Lower leg skin (tissue), 4 donors: ENCODE measurements at regions not wholly inside any gene's neighbourhood (a gene's known extent, or its start where the extent isn't known, plus 50 kb on each side); places are given as distances from the start of the nearest gene placed in this dataset.
"Not testable (repeated sequence)": the region's sequence is repeated elsewhere in the genome, so short reads cannot be mapped to it uniquely, and the experiment has no call there.

ENCODE experiments used
- DNase-seq, 2 donors: peaks; one replicate each; pipeline ENCODE4 v3.0.0-alpha.2; 2019; ENCODE audit warnings: low spot score in 2 of 2
- H3K4me3 ChIP-seq: fragments of 200-600 bp; sonication (generic); 2 replicates; pipeline ENCODE4 v1.5.1; 2017; ENCODE audit warnings: mild to moderate bottlenecking, low read depth; ENCODE audit not compliant: poor library complexity, severe bottlenecking
- POLR2A ChIP-seq, 2 donors: fragments of 450-650 bp; IDR thresholded peaks; one replicate each; pipeline ENCODE4 v1.6.1; 2016 to 2017; ENCODE audit warnings: antibody characterized with exemption in 2 of 2, mild to moderate bottlenecking in 1 of 2, moderate library complexity in 1 of 2
- WGBS, 2 donors: methylation state at CpG; one replicate each; pipeline ENCODE4 v1.1.5; 2018; 5-methylcytosine and 5-hydroxymethylcytosine counted together
- intact Hi-C: fragments of 100-400 bp; cut with DNase I; formaldehyde crosslinking; loops from one replicate; pipeline ENCODE4 v1.15.0; 2023; ENCODE audit warnings: low total_unique reads
- TF ChIP-seq, protein P1 (sequence below), 3 donors: fragments of 450-650 bp; IDR thresholded peaks; one replicate each; pipeline ENCODE4 v1.5.1; 2016; ENCODE audit warnings: antibody characterized with exemption in 3 of 3, mild to moderate bottlenecking in 3 of 3, moderate library complexity in 2 of 3

DNA sequence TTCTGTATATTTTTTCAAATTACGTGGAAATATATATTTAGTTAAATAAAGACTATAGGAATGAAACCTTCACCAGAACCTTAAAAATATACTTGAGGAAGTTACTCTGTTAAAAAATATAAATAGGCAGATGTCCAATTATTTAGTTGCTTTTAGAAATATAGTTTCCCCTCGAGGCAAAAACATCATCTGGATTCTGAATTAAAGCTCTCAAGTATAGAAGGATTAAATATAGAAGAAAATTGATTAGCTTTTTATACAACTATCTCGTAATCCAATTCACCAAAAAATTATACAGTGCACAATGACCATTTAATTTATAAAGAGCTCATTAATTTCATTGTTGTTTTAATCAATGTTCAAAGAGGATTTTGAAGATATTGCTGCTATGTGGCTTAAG is 601.4 kb downstream of the GABRG2 start:
- DNase-seq: no peak
- intact Hi-C loops: no loop called here
- WGBS, 2 donors: 63 to 70% methylated on average over 3 of the region's 3 CpGs
- H3K4me3 ChIP-seq: no peak overlapping the region
- TF ChIP-seq, protein P1, sequence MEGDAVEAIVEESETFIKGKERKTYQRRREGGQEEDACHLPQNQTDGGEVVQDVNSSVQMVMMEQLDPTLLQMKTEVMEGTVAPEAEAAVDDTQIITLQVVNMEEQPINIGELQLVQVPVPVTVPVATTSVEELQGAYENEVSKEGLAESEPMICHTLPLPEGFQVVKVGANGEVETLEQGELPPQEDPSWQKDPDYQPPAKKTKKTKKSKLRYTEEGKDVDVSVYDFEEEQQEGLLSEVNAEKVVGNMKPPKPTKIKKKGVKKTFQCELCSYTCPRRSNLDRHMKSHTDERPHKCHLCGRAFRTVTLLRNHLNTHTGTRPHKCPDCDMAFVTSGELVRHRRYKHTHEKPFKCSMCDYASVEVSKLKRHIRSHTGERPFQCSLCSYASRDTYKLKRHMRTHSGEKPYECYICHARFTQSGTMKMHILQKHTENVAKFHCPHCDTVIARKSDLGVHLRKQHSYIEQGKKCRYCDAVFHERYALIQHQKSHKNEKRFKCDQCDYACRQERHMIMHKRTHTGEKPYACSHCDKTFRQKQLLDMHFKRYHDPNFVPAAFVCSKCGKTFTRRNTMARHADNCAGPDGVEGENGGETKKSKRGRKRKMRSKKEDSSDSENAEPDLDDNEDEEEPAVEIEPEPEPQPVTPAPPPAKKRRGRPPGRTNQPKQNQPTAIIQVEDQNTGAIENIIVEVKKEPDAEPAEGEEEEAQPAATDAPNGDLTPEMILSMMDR (IDR thresholded peaks at IDR 0.05): no peak
- TF ChIP-seq POLR2A (IDR thresholded peaks at IDR 0.05): no peak

DNA sequence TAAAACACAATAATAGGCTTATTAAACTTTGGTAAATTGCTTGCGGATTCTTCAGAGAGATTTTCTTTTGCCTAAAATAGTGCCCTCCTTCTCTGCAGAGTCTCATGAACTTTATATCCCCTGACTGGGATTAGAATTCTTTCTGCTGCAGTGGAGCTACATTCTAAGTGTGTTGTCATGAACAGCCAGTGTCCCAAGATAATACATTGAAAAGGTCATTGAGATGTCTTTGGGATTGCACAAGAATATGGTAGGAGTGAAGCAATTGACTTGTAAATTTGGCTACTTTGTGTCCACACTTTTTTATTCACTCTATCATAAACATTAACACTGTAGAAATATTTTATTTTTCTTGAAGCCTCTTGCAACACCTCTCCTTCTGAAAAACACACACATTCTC is 604.5 kb downstream of the GABRG2 start:
- H3K4me3 ChIP-seq: no peak overlapping the region
- TF ChIP-seq, protein P1 (IDR thresholded peaks at IDR 0.05): no peak
- TF ChIP-seq POLR2A (IDR thresholded peaks at IDR 0.05): no peak
- intact Hi-C loops: no loop called here
- DNase-seq: no peak
- WGBS, 2 donors: 79 to 93% methylated on average over 1 of the region's 1 CpG

DNA sequence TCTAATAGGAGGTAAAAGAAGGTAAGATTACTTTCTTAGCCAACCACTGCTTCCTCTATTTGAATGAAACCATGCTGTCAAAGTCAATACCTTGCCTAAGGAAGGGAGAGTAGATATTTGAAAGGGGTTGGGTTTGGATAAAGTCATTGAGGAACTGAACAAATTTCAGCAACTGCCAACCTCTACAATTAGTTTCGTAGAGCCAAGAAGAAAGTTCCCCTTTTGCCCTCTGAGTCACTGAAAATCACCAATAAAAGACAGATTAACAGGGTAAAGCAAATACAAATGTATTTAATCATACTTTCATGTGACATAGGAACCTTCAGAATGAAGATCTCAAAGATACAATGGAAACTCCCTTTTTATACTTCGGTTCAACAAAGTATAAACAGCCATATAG is 615.7 kb downstream of the GABRG2 start:
- WGBS, 2 donors: 62 to 73% methylated on average over 2 of the region's 2 CpGs
- no peak for DNase-seq
- no peak overlapping the region for H3K4me3 ChIP-seq
- intact Hi-C loops: no loop called here
- TF ChIP-seq, protein P1 (IDR thresholded peaks at IDR 0.05): no peak
- no peak for TF ChIP-seq POLR2A (IDR thresholded peaks at IDR 0.05)

DNA sequence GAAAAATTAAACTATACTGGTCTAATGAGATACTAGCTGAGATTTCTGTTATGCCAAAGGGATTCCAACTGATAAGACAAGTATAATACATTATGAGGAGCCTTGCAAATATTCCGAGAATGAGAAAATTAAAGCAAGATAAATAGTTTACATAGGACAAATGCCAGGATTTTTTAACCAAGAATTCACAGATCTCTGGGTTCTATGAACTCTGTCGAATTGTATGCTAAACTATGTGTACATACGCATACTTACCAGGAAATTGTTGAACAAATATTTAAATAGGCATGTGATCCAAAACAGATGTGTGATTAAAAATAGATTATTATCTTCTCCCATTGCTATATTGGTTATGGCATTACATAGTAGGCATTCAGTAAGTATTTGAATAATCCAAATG is 616.6 kb downstream of the GABRG2 start:
- no peak overlapping the region for H3K4me3 ChIP-seq
- intact Hi-C loops: no loop called here
- 41 to 53% methylated on average over 3 of the region's 3 CpGs for WGBS, 2 donors
- TF ChIP-seq, protein P1 (IDR thresholded peaks at IDR 0.05): no peak
- TF ChIP-seq POLR2A (IDR thresholded peaks at IDR 0.05): no peak
- no peak for DNase-seq

DNA sequence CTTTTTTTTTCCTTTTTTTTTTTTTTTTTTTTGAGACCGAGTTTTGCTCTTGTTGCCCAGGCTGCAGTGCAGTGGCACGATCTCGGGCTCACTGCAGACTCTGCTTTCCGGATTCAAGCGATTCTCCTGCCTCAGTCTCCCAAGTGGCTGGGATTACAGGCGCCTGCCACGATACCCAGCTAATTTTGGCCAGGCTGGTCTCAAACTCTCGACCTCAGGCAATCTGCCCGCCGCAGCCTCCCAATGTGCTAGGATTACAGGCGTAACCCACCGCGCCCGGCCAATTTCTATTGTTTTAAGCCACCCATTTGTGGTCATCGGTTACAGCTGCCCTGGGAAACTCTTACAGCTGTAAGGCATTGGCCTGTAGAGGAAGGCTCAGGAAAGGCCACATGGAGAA is 617.7 kb downstream of the GABRG2 start:
- DNase-seq: no peak
- WGBS, 2 donors: 89% methylated on average over 15 of the region's 15 CpGs
- intact Hi-C loops: no loop called here
- TF ChIP-seq, protein P1 (IDR thresholded peaks at IDR 0.05): no peak
- TF ChIP-seq POLR2A (IDR thresholded peaks at IDR 0.05): no peak
- H3K4me3 ChIP-seq: no peak overlapping the region

DNA sequence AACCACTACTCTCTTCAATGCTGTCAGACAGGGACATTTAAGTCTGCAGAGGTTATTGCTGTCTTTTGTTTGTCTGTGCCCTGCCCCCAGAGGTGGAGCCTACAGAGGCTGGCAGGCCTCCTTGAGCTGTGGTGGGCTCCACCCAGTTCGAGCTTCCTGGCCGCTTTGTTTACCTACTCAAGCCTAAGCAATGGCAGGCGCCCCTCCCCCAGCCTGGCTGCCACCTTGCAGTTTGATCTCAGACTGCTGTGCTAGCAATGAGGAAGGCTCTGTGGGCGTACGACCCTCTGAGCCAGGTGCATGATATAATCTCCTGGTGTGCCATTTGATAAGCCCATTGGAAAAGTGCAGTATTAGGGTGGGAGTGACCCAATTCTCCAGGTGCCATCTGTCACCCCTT is 628.7 kb downstream of the GABRG2 start:
- WGBS, 2 donors: 89 to 90% methylated on average over 5 of the region's 5 CpGs
- H3K4me3 ChIP-seq, DNase-seq, intact Hi-C loops: not testable (repeated sequence)
